Cardiac septum (tissue), 1 donor: ENCODE measurements at regions not wholly inside any gene's neighbourhood (a gene's known extent, or its start where the extent isn't known, plus 50 kb on each side); places are given as distances from the start of the nearest gene placed in this dataset.

Experiments used
- DNase-seq: peaks from one replicate; pipeline ENCODE4 v3.0.0-alpha.2; 2020; ENCODE audit warnings: low spot score
- intact Hi-C: fragments of 100-400 bp; cut with DNase I; formaldehyde crosslinking; loops from one replicate; pipeline ENCODE4 v1.14.0; 2022
- donor health status: DM: no; HTN: no; CAD: no.

- intact Hi-C loops = no loop called here
Observed at GRCh38 chr6:147787417-147787816, 278.9 kb downstream of the SAMD5 start.

GRCh38 chr6:147789430-147789947, 281.0 kb downstream of the SAMD5 start:
- intact Hi-C loops = no loop called here

More at GRCh38 chr6:147787417-147787816, 278.9 kb downstream of the SAMD5 start:
- DNase-seq = no peak

GRCh38 chr6:147793871-147794643, 285.6 kb downstream of the SAMD5 start:
- DNase-seq = no peak
- intact Hi-C loops = no loop called here

More at GRCh38 chr6:147789430-147789947, 281.0 kb downstream of the SAMD5 start:
- DNase-seq = no peak

GRCh38 chr6:147802459-147802858, 294.0 kb downstream of the SAMD5 start:
- no peak for DNase-seq
- intact Hi-C loops = no loop called here

- DNase-seq = no peak
- intact Hi-C loops = no loop called here
Observed at GRCh38 chr6:147805155-147805554, 296.7 kb downstream of the SAMD5 start.

GRCh38 chr6:147806697-147807096, 298.2 kb downstream of the SAMD5 start:
- intact Hi-C loops = no loop called here

GRCh38 chr6:147808640-147809039, 300.1 kb downstream of the SAMD5 start:
- intact Hi-C loops = no loop called here
- no peak for DNase-seq

More at GRCh38 chr6:147806697-147807096, 298.2 kb downstream of the SAMD5 start:
- DNase-seq = no peak

GRCh38 chr6:147811913-147812629, 303.6 kb downstream of the SAMD5 start:
- intact Hi-C loops = no loop called here
- no peak for DNase-seq

GRCh38 chr6:147817042-147817689, 308.7 kb downstream of the SAMD5 start:
- intact Hi-C loops = no loop called here
- DNase-seq = no peak

- intact Hi-C loops = no loop called here
- DNase-seq = no peak
Observed at GRCh38 chr6:147820520-147820919, 312.0 kb downstream of the SAMD5 start.

GRCh38 chr6:147821295-147821897, 312.9 kb downstream of the SAMD5 start:
- DNase-seq = no peak
- intact Hi-C loops = no loop called here

GRCh38 chr6:147823936-147824335, 315.4 kb downstream of the SAMD5 start:
- no peak for DNase-seq
- intact Hi-C loops = no loop called here

GRCh38 chr6:147825848-147826247, 317.4 kb downstream of the SAMD5 start:
- intact Hi-C loops = no loop called here
- DNase-seq = no peak

- DNase-seq = no peak
- intact Hi-C loops = no loop called here
Observed at GRCh38 chr6:147826698-147827097, 318.2 kb downstream of the SAMD5 start.

GRCh38 chr6:147829418-147829817, 320.9 kb downstream of the SAMD5 start:
- no peak for DNase-seq
- intact Hi-C loops = no loop called here

GRCh38 chr6:147829835-147830234, 321.3 kb downstream of the SAMD5 start:
- no peak for DNase-seq
- intact Hi-C loops = no loop called here

- intact Hi-C loops = no loop called here
- DNase-seq = no peak
Observed at GRCh38 chr6:147831356-147831755, 322.9 kb downstream of the SAMD5 start.

GRCh38 chr6:147833607-147834006, 325.1 kb downstream of the SAMD5 start:
- DNase-seq = no peak
- intact Hi-C loops = no loop called here

- intact Hi-C loops = no loop called here
- no peak for DNase-seq
Observed at GRCh38 chr6:147834084-147834776, 325.7 kb downstream of the SAMD5 start.
